NCI-H2196 treated with DMSO at 0.1 percent for 48 hours (cell line): ENCODE measurements at regions not wholly inside any gene's neighbourhood (a gene's known extent, or its start where the extent isn't known, plus 50 kb on each side); places are given as distances from the start of the nearest gene placed in this dataset.

Experiments
- DNase-seq: peaks from one replicate; lab custom pipeline; 2025; ENCODE audit not compliant: unreplicated experiment; lab: John Stamatoyannopoulos, UW

DNA sequence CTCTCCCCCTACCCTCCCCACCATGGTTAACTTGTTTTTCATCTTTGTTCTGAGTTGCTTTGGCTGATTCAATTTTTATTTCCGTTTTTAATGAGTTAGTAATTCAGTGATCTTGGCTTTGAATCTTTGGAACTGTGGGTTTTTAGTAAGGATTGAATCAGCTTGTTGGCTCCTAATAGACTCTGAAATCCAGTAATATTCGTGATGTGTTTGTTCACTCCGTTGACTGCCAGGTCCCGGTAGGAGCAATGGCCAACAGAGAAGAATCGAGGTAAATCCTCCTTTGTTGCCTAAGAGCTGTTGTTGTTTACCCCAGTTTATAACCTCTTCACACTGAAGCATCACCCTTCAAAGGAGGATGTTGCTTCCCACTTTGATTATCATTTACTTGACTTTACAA, 92.7 kb downstream of the PCSK1 start:
- no peak for DNase-seq

DNA sequence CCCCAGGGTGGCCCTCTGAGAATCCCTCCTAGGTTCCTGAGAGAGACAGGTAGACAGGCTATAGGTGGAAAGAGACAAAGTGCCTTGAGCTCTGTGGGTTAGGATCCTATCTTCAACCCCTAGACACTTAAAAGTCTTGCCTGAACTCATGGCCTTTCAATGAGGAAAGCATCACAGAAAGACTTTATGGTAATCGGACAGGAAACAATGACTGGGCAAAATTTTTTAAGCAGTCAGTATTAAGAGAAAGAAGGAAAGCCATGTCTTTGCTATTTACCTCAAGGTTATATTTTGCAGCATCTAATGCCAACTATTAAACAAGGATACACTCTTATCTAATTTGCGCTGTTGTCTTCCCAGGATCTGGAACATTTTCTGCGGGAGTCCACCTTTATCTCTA, 93.2 kb downstream of the PCSK1 start:
- no peak for DNase-seq

DNA sequence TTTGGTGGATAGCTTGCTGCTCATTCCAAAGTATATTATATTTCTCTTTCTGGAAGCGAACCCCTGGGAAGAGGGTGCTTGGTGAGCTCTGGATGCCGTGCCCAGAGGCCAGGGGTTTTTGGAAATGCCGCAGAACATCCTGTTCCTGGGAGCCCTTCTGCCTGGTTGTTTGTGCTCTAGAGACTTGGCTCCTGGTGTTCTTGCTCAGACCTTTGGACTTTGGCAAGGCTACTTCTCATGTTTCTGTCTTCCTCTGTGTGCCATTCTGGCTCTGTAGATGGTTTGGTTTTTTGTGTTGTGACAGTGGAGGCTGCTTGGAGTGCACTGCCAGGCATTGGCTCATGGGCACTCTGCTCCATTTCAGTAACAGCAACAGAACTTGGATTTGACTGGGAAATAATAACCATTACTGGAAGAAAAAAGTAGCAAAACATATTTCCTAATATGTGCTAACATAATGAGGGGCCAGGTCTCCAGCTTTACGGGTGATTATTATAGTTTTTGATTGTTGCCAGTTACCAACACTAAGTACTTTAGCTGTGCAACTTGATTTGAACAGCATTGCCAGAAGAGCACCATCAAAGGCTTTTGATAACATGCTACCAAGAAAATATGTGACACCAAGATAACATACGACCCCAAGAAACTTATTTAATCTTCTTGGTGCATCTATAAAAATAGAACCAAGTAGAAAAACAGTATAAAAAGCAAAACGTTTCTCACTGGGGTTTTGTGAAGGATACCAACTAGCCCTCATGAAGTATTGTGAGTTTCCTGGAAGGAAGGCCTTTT, 94.2 kb downstream of the PCSK1 start:
- DNase-seq = no peak

DNA sequence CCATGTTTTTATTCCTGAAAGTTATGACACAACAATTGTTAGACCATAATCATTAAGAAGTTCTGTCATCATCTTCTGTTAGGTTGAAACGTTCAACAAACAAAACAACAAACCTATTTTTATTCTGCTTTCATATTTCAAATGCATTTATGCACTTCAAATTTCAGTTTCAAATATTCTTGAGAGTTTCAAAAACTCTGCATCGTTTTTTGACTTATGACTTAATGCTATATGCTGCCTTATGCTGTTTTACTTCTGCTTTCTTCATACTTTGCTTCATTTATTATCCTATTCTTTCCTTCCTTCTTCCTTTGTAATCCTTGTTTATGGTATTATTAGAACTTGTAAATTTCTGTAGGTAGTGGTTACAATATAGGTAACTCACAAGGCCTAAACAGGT, 95.0 kb downstream of the PCSK1 start:
- DNase-seq = no peak

DNA sequence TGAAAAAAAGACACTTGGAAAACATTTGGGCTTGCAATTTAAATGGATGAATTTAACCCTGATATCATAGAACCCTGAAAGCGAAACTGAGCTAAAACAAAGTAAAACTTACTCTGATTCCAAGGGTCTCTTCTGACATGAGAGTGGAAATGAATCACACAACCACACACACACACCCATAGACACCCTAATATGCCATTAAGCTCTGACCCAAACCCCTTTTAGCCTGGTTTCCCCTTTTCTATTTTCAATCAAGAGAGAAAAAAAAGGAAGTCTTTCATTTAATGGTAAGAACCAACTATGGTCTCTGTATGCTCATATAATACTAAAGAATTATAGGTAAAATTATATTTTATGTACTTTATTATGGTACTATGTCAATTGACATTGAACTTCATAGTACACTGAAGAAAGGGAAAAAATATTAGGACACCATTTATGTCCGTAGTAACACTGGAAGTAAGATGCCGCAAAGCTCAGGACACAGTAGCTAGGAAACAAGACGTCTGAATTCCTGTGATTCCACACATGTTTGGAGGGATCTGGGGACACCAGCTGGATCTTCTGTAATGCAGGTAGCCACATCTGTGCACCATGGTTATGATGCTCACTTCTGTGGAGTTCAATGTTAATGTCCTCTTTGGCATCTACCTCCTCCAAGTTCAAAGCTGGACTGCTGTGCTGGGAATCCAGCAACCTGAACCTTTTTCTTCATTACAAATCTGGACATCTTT, 95.8 kb downstream of the PCSK1 start:
- no peak for DNase-seq

DNA sequence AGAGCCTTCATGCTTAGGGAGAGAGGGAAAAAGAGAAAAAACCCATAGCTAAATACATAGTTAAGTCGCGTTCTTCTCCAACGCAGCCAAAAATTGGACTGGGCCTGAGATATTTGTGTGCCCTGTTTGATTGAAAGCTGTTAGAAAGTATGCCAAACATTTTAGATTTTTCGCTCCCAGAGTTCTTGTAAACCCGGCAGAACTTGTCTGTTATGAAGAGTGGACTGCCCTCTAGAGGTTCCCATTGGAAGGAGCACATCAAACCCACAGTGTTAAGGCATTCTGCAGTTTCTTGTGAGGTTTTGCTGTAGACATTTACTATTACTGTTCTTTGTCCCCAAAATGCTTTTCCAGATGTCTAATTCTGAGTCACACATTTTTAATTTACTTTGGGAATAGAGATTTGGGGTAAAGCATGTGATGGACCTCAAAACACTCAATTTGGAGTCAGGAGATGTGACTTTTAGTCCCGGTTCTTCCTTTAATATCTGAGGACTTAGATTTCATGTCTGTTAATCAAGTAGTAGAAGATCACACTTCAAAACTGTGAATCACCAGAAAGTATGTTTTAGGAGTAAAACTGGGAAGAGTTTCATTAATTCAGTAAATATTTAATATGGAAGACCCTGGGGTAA, 96.6 kb downstream of the PCSK1 start:
- DNase-seq = peak; percentile 27

DNA sequence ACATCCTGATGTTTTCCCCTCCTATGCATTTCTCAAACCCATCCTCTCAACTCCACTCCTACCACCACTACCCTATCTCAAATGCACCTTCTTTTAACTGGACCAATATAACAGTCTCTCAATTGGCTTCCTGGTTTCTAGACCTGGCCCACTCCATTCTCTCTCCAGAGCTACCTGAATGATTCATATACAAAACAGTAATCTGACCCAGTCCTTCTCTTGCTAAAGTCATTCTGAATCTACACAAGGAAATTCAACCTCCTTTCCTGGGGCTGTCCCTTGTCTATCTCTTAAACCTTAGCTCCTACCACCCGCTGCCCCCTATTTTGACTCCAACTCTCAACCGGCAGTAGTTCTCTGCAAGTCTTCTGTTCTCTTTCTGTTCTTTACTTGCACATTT, 97.2 kb downstream of the PCSK1 start:
- no peak for DNase-seq

DNA sequence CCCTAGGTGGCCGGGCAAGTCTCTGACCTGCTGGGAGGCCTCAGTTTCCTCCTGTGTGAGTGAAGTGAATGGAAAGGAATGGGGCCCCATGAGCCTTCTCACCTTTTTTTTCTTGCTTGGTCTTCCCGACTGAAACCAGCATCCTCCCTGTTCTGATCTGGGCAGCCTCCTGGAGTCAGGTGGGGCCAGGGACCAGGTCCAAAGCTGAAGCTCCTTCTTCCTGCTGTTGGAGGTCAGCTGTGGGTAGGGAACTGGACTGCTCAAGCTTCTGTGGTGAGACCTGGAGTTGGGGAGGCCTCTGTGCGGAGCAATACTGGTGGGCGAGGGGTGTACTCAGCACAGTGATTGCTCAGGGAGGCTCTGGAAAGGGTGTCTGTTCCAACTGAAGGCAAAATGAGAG, 99.7 kb downstream of the PCSK1 start:
- no peak for DNase-seq

DNA sequence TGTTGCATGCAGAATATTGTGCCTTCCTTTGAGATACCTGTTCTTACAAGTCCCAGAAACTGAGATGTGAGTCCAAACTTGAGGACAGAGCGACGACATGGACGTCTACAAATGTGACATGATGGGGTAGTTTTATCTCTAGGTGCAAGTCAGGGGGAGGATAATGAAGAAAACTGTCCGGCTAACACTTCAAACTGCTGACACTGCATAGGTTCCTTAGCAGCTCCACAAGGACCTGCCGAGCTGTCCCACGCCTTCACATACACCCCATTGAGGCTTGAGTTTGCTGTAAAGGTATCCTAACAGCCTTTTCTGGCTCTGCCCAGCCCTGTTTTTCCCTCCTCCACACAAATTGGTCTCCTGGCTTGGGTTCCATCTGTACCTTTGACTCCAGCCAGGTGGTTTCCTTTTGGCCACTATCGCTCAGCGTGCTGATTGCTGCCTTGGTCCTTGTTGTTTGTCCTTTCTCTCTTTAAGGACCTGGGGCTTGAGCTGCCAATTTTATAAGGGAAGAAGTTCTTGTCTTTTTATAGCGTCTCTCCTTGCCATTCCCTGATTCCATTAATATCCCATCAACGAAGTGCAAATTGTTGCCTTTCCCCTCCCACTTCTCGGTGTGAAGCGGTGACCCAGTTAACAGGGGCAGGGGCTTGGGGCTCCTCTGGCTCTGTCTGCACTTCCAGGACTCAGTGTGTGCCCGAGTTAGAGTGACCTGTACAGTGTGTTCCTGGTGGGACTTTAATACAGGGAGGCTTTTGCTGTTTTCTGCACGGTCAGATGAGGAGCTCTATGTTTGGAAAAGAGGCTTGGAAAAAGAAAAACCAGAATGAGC, 100.3 kb downstream of the PCSK1 start:
- no peak for DNase-seq

DNA sequence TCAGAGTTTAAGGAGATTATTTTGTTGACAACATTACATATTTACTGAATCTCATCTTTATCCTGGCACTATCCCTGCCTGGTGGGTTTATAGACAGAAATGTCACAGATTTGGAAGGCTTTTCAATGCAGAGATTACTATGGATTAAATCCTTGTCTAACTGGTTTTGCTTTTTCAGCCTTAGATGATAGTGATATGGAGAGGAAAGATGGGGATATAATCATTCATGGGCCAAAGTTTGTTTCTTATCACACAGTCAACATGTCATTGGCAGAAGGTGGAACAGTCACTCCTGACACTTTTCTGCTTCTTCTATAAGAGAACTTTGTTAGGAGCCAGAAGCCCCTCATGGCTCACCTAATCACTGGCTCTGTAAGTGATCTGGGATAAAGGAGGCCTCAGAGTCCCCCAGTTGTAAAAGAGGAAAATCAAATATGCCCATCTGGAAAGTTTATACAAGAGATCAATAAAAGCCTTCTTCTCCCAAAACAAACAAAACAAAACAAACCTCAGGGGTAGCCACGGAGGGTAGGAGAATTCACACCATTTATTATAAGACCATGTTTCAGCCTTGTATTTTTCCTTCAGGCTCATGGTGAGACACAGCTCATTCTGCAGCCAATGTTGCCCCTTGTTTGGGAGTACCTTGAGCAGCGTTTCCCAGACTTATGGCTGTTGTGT, 101.2 kb downstream of the PCSK1 start:
- DNase-seq = no peak

DNA sequence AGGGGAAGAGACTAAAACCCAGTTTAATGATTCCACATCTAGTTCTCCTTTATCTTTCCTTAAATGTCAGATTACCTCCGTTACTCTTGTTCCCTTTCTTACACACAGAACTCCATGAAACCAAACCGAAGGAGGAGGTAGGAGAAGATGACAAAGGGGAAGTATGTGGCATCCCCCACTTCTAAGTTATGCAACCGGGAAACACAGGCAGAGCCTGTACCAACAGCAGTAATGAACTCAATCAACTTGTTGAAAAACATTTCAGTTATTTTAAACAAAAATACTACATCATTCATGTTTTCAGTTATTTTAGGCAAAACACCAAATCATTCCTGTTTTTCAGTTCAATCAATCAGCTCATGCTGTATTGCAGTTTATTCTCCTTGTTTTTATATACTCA, 101.8 kb downstream of the PCSK1 start:
- no peak for DNase-seq

DNA sequence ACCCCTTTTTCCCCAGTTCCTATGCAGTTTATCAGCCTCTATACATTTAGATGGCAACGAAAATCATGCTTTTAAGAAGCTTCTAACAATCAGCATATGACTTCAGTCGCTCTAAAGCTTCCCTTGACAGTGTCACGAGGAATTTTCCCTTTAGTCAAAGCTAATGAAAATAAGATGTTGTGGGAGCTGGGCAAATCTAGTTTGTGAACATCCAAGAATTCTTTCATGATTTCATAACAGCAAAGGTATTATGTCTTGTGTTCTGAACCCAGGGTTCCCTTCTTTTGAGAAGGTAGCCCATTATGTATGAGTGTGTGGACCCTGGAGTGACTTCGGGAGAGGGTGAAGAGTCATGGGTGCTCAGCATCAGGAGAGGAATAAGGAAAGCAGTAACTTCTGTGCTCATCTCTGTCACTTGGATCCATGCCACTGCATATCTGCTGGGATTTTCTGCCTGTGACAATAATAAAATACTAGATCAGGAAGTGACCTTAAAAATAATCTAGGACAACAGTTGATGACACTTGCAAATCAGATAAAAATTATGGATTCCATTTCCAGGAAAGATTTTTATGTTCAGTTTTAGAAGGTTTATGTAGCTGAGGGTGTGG, 102.4 kb downstream of the PCSK1 start:
- no peak for DNase-seq

DNA sequence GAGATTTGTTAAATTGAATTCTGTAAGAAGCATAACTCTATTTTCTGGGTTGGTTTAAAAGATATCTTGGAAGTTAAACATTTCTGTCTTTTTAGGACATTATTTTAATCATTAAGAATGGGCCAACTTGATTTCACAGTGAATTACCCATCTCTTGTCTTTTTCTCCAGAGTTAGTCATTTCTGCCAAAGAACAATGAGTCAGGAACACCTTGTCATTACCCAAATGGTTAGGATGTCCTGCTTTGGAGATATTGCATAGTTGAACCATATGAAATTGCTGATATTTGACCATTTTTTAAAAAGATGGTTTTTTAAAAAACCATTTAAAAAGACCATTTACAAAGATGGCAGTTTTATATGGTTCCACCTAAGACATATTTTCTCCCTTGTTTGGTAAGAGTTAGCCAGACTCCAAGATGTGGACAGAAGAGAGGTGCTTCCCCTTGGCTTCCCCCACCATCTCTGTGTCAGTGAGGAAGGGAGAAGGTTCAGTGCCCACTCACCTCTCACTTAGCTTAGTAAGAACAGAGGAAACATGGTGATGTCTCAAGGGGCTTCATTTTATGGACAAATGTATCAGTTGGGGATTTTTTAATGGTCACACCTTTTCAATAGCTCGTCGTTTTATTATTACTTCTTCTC, 103.0 kb downstream of the PCSK1 start:
- DNase-seq = no peak

DNA sequence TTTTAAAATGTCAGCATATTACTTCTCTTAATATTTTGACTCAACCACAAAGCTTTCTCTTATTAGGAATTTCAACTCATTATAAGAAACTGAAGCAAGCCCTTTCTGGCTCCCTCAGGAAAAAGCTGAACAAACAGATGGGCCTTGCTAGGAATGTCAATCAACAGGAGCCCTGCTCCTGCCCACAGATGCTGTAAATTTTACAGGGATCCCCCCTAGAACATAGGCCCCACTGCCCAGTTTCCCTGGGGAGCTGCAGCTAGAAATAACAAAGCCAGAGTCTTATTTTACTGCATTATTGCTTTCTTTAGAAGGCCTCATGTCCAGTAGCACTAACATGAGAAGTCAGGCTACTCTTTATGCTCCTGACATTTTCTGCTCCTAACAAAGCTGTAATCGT, 103.8 kb downstream of the PCSK1 start:
- no peak for DNase-seq

DNA sequence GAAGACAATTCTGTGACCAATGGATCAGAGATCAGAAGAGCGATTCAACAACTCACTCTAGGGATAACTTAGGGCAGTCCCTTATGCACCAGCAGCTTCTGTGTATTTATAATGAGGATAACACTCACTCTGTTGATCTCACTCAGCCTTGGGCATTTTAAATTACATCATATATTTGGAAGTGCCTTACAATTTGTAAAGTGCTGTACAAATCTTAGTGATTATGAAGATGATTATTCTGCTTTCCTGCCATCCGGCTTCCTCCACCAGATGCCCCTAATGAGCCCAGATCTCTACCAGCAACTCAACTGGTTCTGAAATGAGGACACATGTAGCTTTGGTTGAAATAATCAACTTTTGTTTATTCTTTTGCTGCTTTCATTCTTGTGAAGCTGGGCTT, 105.3 kb downstream of the PCSK1 start:
- DNase-seq = no peak

DNA sequence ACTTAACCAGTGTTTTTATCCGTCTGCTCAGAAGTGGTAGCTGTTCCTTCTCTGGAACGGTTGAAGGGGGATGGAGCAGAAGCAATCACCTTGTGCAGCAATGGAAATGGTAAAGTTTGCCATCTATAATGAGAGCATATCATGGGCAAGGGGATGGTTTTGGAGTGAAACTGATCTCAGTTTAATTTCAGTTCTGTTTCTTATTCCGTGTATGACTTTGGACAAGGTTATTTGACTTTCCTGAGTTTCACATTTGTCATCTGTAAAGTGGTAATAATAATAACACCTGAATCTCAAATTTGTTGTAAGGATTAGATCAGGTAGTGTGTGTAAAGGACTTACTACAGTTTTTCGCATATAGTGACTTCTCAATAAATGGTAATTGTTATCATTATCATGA, 106.1 kb downstream of the PCSK1 start:
- no peak for DNase-seq

DNA sequence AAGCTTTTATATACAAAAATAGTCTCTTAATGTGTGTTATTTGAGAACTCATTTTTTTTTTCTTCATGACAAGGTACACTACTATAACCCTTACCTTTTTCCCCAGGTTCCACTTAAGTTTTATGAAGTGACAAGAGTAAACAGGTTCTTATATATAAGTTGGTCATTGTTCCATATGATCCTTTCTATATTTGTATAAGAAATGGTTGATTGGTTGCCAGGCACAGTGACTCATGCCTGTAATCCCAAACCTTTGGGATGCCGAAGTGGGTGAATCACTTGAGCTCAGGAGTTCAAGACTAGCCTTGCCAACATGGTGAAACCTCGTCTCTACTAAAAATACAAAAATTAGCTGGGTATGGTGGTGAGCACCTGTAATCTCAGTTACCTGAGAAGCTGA, 108.3 kb downstream of the PCSK1 start:
- no peak for DNase-seq

DNA sequence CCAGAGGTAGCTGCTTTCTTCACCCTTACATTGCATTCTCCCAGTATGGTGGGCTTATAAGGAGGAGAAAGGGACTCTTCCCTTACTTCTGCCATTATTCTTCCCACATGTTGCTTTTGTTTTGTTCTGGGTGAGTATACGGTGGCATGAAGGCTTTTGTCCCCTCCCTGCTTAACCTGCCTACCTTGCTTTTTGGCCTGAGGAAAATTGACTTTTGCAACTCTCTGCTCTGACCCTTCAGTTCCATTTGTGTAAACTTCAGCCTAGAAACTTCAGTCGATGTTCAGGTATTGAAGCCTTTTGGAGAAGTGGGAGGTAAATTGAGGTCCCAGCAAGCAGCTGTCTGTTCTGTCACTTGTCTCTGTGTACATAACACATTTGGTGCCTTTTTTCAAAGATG, 110.2 kb downstream of the PCSK1 start:
- DNase-seq = no peak

DNA sequence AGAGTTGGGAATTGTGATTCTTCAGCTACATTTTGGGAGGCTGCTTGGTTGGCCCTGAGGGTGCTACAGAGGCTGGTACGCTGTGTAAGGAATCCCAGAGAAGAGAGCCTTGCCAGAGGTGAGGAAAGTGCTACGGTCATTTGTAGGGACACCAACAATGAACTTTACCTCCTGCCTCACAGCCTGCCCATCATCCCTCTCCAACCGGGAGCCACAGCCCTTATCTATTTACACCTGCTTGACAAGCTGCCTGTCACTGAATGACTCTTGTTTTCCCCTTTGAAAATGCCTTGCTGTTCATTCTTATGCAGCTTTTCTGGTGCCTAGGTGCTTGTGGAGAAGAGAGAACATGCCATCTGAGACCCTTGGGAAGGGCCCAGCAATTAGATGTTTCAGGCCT, 110.8 kb downstream of the PCSK1 start:
- DNase-seq = no peak

DNA sequence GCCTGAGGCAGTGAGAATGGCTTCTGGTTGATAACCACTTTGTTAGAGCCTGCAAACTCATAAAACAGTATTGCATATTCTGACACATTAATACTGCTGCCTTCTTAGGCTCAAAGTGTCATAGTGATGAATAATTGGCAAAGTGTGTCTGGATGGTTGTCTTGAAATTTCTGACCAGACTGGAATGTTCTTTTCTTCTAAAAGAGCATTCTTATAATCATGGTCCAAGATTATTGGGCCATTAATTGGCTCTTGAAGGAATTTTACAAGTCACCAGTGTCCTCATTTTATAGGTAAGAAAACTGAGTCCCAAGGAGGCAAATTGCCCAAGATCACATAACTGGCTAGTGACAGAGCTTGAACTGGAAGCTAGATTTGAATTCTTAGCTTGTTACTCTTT, 111.7 kb downstream of the PCSK1 start:
- DNase-seq = no peak
